GM19351 (cell line): ENCODE measurements at regions not wholly inside any gene's neighbourhood (a gene's known extent, or its start where the extent isn't known, plus 50 kb on each side); places are given as distances from the start of the nearest gene placed in this dataset.

Experiments
- ATAC-seq: cut with Tn5 transposase; IDR thresholded peaks from one replicate; pipeline ENCODE4 v1.9.1; 2021; ENCODE audit warnings: mild to moderate bottlenecking, moderate library complexity; ENCODE audit not compliant: unreplicated experiment

- ATAC-seq = no peak
Observed at GRCh38 chr6:40340957-40341356, 246.2 kb downstream of the LRFN2 start.

GRCh38 chr6:40340196-40340595, 247.0 kb downstream of the LRFN2 start:
- no peak for ATAC-seq

- no peak for ATAC-seq
Observed at GRCh38 chr6:40338306-40338705, 248.9 kb downstream of the LRFN2 start.

- ATAC-seq = no peak
Observed at GRCh38 chr6:40336940-40337760, 250.0 kb downstream of the LRFN2 start.

GRCh38 chr6:40336296-40336695, 250.9 kb downstream of the LRFN2 start:
- no peak for ATAC-seq

- ATAC-seq = no peak
Observed at GRCh38 chr6:40334496-40335270, 252.5 kb downstream of the LRFN2 start.

GRCh38 chr6:40331545-40331944, 255.6 kb downstream of the LRFN2 start:
- no peak for ATAC-seq

GRCh38 chr6:40330301-40330721, 256.9 kb downstream of the LRFN2 start:
- ATAC-seq = no peak

- no peak for ATAC-seq
Observed at GRCh38 chr6:40328986-40329545, 258.1 kb downstream of the LRFN2 start.

- ATAC-seq = no peak
Observed at GRCh38 chr6:40328386-40328985, 258.7 kb downstream of the LRFN2 start.

- ATAC-seq = no peak
Observed at GRCh38 chr6:40326714-40327421, 260.3 kb downstream of the LRFN2 start.

GRCh38 chr6:40325791-40326190, 261.4 kb downstream of the LRFN2 start:
- no peak for ATAC-seq

- no peak for ATAC-seq
Observed at GRCh38 chr6:40325041-40325440, 262.1 kb downstream of the LRFN2 start.

- ATAC-seq = no peak
Observed at GRCh38 chr6:40323881-40324634, 263.1 kb downstream of the LRFN2 start.

- ATAC-seq = no peak
Observed at GRCh38 chr6:40322336-40322735, 264.8 kb downstream of the LRFN2 start.

GRCh38 chr6:40321616-40322015, 265.5 kb downstream of the LRFN2 start:
- no peak for ATAC-seq

- ATAC-seq = no peak
Observed at GRCh38 chr6:40320947-40321346, 266.2 kb downstream of the LRFN2 start.

- ATAC-seq = no peak
Observed at GRCh38 chr6:40320441-40320840, 266.7 kb downstream of the LRFN2 start.

- ATAC-seq = no peak
Observed at GRCh38 chr6:40319124-40319523, 268.0 kb downstream of the LRFN2 start.

- no peak for ATAC-seq
Observed at GRCh38 chr6:40315060-40315459, 272.1 kb downstream of the LRFN2 start.
